Adrenal gland (tissue), 9 donors: ENCODE measurements at regions not wholly inside any gene's neighbourhood (a gene's known extent, or its start where the extent isn't known, plus 50 kb on each side); places are given as distances from the start of the nearest gene placed in this dataset.

Source experiments
- DNase-seq, 7 donors: peaks; one replicate each; pipeline ENCODE4 v3.0.0-alpha.2; 2019 to 2020
- H3K27ac ChIP-seq, 5 donors: fragments of 200-600 bp; sonication (generic) in 4 of 5; 1 replicate in 3 of 5; 2 replicates in 2 of 5; pipeline versions ENCODE4 v1.5.1 to v1.8.0; 2016 to 2020; ENCODE audit warnings: mild to moderate bottlenecking in 1 of 5
- H3K27me3 ChIP-seq: fragments of 200-600 bp; 2 replicates; pipeline ENCODE4 v1.8.0; 2021
- H3K36me3 ChIP-seq, 2 donors: fragments of 200-600 bp; replicated peaks in 1 of 2; 1 replicate in 1 of 2; 2 replicates in 1 of 2; pipeline versions ENCODE4 v1.5.1 to v1.8.0; 2018 to 2022
- H3K4me1 ChIP-seq, 2 donors: fragments of 200-600 bp; replicated peaks in 1 of 2; 1 replicate in 1 of 2; 2 replicates in 1 of 2; pipeline versions ENCODE4 v1.5.1 to v1.8.0; 2018 to 2021
- H3K4me3 ChIP-seq, 4 donors: fragments of 200-600 bp; sonication (generic) in 3 of 4; one replicate each; pipeline ENCODE4 v1.5.1; 2016 to 2018
- H3K9me3 ChIP-seq, 3 donors: fragments of 200-600 bp; sonication (generic) in 1 of 3; replicated peaks in 1 of 3; 1 replicate in 2 of 3; 2 replicates in 1 of 3; pipeline versions ENCODE4 v1.5.1 to v1.8.0; 2016 to 2021
- POLR2A ChIP-seq, 2 donors: fragments of 450-650 bp; IDR thresholded peaks; one replicate each; pipeline ENCODE4 v1.6.1; 2017; ENCODE audit warnings: antibody characterized with exemption in 2 of 2, mild to moderate bottlenecking in 2 of 2, moderate library complexity in 1 of 2
- WGBS, 4 donors: extraction: QIAGEN DNeasy Blood & Tissue Kit in 2 of 4; methylation state at CpG; one replicate each; pipeline versions ENCODE4 v1.1.5 to v1.1.7; 2013 to 2017; 5-methylcytosine and 5-hydroxymethylcytosine counted together
- intact Hi-C, 2 donors: fragments of 100-400 bp; cut with DNase I; formaldehyde crosslinking; loops; one replicate each; pipeline versions ENCODE4 v1.14.1 to v1.15.0; 2022 to 2023
- TF ChIP-seq, protein P1 (sequence below), 6 experiments: fragments of 450-650 bp in 4 of 6; fragments of 200-600 bp in 2 of 6; sonication (generic) in 1 of 6; IDR thresholded peaks; 1 replicate in 5 of 6; 2 replicates in 1 of 6; pipeline versions ENCODE4 v1.5.1 to v1.8.0; 2016 to 2021; ENCODE audit warnings: antibody characterized with exemption in 6 of 6, mild to moderate bottlenecking in 2 of 6, moderate library complexity in 1 of 6
- donor health status: healthy with polysubstance abuse.
- donor health status: Bipolar disorder and iron deficiency.
- donor health status: DM: yes; HTN: yes; CAD: no.
- donor health status: DM: no; HTN: no; CAD: no.
- donor health status: DM: no; HTN: no; CAD: no.

DNA sequence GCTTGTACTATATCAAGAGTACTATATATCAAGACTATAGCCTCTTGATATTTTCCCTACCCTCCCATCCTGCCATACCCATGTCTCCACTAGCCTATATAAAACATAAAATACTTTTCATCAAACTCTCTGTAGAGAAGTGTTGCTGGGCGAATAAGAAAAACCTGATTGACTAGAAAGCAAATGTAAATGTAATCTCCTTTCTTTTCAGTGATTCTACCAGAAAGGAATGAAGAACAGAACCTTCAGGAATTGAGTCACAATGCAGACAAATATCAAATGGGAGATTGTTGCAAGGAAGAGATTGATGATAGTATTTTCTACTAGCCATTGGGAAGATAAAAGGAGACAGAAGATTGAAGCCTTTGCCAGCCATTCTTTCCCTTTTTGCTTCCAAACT lies 89.2 kb downstream of the KCNRG start:
- H3K36me3 ChIP-seq = no peaks in the 10 kb centered on the region
- no peak overlapping the region for H3K27ac ChIP-seq
- H3K27me3 ChIP-seq = no peaks in the 10 kb centered on the region
- intact Hi-C loops = no loop called here
- peaks cover 5 to 15% of the 10 kb centered on the region in 2 donors for H3K4me1 ChIP-seq
- H3K9me3 ChIP-seq = no peaks in the 10 kb centered on the region
- H3K4me3 ChIP-seq = no peak overlapping the region
- DNase-seq = no peak
- 74 to 88% (median 79%) methylated on average over 1 of the region's 1 CpG for WGBS, 4 donors
- no peak for TF ChIP-seq POLR2A (IDR thresholded peaks at IDR 0.05)
- TF ChIP-seq, protein P1, sequence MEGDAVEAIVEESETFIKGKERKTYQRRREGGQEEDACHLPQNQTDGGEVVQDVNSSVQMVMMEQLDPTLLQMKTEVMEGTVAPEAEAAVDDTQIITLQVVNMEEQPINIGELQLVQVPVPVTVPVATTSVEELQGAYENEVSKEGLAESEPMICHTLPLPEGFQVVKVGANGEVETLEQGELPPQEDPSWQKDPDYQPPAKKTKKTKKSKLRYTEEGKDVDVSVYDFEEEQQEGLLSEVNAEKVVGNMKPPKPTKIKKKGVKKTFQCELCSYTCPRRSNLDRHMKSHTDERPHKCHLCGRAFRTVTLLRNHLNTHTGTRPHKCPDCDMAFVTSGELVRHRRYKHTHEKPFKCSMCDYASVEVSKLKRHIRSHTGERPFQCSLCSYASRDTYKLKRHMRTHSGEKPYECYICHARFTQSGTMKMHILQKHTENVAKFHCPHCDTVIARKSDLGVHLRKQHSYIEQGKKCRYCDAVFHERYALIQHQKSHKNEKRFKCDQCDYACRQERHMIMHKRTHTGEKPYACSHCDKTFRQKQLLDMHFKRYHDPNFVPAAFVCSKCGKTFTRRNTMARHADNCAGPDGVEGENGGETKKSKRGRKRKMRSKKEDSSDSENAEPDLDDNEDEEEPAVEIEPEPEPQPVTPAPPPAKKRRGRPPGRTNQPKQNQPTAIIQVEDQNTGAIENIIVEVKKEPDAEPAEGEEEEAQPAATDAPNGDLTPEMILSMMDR (IDR thresholded peaks at IDR 0.05) = no peak

DNA sequence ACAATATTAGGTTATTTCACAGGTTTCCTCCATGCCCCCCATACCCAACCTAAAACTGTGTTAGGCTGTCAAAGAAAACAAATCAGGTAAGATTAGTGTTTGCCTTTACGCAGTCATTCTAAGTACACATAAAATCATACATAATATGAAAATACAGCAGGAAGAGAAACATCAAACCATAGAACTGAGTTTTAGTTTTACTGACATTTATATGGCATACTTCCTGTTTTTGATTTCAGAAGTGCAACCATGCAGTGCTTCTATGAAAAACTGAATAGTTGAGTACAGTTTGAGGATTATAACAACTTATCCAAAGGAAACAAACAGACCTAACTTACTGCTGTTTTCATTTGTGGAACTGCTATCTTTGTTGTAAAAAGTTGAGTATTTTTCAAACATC lies 91.3 kb downstream of the KCNRG start:
- peaks cover 5 to 15% of the 10 kb centered on the region in 2 donors for H3K4me1 ChIP-seq

DNA sequence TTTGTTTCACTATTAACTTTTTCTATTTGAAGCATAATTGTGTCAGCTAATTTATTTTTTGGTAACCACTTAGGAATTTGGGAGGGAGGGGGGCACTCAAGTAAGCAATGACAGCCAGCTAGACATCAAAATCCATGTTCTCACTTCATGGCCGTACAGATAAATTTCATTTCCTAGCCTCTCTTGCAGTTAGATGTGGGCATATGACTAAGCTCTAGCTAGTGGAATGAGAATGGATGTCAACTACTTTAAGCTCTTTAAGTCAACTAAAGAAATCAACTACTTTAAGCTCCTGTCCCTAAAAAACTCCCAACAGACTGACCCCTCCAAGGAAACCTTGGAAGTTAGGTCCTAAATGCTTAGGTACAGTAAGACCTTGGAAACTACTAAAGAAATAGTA lies 92.0 kb downstream of the KCNRG start:
- TF ChIP-seq, protein P1 (IDR thresholded peaks at IDR 0.05) = no peak
- no peak for TF ChIP-seq POLR2A (IDR thresholded peaks at IDR 0.05)
- Histone ChIP-seq H3K27ac (no peak overlapping the region), H3K4me3 (no peak overlapping the region), H3K36me3 (no peaks in the 10 kb centered on the region), H3K4me1 (peaks cover 5 to 15% of the 10 kb centered on the region in 2 donors), H3K27me3 (no peaks in the 10 kb centered on the region), H3K9me3 (no peaks in the 10 kb centered on the region)
- 23 to 47% (median 30%) methylated on average over 1 of the region's 1 CpG for WGBS, 4 donors
- DNase-seq = no peak
- intact Hi-C loops = no loop called here

More for the DNA sequence above, 91.3 kb downstream of the KCNRG start:
- no peak for TF ChIP-seq POLR2A (IDR thresholded peaks at IDR 0.05)
- TF ChIP-seq, protein P1 (IDR thresholded peaks at IDR 0.05) = no peak
- no peaks in the 10 kb centered on the region for H3K9me3 ChIP-seq
- 62 to 82% (median 74%) methylated on average over 1 of the region's 1 CpG for WGBS, 4 donors
- no peak overlapping the region for H3K4me3 ChIP-seq
- no peaks in the 10 kb centered on the region for H3K27me3 ChIP-seq
- peak overlapping the region in 1 of 5 donors; percentile 5 for H3K27ac ChIP-seq
- intact Hi-C loops = no loop called here
- DNase-seq = no peak
- H3K36me3 ChIP-seq = no peaks in the 10 kb centered on the region

DNA sequence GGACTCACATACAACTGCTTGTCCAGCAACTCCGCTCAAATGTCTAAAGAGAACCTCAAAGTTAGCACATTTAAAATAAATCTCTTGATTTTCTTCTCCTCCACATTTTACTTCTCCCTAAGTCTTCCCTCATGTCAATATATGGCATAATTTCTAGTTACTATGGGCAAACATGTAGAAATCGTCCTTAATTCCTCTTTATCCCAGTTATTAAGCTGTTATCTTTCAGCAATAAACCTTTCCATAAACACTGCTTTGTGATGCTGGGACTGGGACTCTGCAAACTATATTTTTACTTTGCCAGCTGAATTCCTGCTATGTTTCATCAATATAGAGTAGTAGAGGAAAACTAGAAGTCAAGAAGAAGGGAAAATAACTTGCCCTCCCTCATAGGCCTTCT lies 99.7 kb downstream of the KCNRG start:
- no peak overlapping the region for H3K27ac ChIP-seq
- no peaks in the 10 kb centered on the region for H3K36me3 ChIP-seq
- no peaks in the 10 kb centered on the region for H3K9me3 ChIP-seq
- TF ChIP-seq, protein P1 (IDR thresholded peaks at IDR 0.05) = no peak
- TF ChIP-seq POLR2A (IDR thresholded peaks at IDR 0.05) = no peak
- intact Hi-C loops = no loop called here
- no peak overlapping the region for H3K4me3 ChIP-seq
- no peaks in the 10 kb centered on the region for H3K27me3 ChIP-seq
- WGBS, 4 donors = 85 to 90% (median 88%) methylated on average over 2 of the region's 2 CpGs
- no peak for DNase-seq
- peaks cover 0 to 17% of the 10 kb centered on the region in 2 donors for H3K4me1 ChIP-seq
